CD4-positive, alpha-beta T cell (primary cell): ENCODE measurements at regions not wholly inside any gene's neighbourhood (a gene's known extent, or its start where the extent isn't known, plus 50 kb on each side); places are given as distances from the start of the nearest gene placed in this dataset.

Experiments used
- ATAC-seq: fragments of 200-7000 bp; cut with Tn5 transposase; one replicate; pipeline ENCODE4 v1.10.0; 2022; ENCODE audit warnings: mild to moderate bottlenecking; ENCODE audit not compliant: poor library complexity
- CTCF ChIA-PET: fragments of 350-600 bp; sonication (Branson Sonifier 250); formaldehyde crosslinking; loops from one replicate; lab custom pipeline; 2021; ENCODE audit warnings: antibody characterized with exemption, inconsistent platforms; lab: Charles Lee
- POLR2A ChIA-PET: fragments of 350-600 bp; sonication (Branson Sonifier 250); formaldehyde crosslinking; loops from one replicate; lab custom pipeline; 2021; ENCODE audit warnings: antibody characterized with exemption, inconsistent platforms; lab: Charles Lee
- DNase-seq, 14 experiments: peaks; one replicate each; pipeline ENCODE4 v3.0.0-alpha.2; 2013 to 2020; ENCODE audit warnings: mixed read lengths in 2 of 14
- H3K27ac ChIP-seq, 2 donors: one replicate each; pipeline versions ENCODE4 v1.5.1 to v1.7.0; 2013; ENCODE audit warnings: low read length in 2 of 2, low read depth in 1 of 2, mild to moderate bottlenecking in 1 of 2
- H3K27me3 ChIP-seq, 2 experiments: 1 replicate in 1 of 2; 2 replicates in 1 of 2; pipeline versions ENCODE4 v1.6.1 to v1.7.0; 2013; ENCODE audit warnings: low read length in 2 of 2, control low read depth in 1 of 2, mild to moderate bottlenecking in 1 of 2, moderate library complexity in 1 of 2; ENCODE audit not compliant: insufficient read depth in 2 of 2, control insufficient read depth in 1 of 2
- H3K36me3 ChIP-seq: one replicate; pipeline ENCODE4 v1.6.1; 2013; ENCODE audit warnings: low read length, control low read depth; ENCODE audit not compliant: insufficient read depth
- H3K4me1 ChIP-seq: one replicate; pipeline ENCODE4 v1.6.1; 2013; ENCODE audit warnings: low read length, control low read depth; ENCODE audit not compliant: insufficient read depth
- H3K4me3 ChIP-seq: one replicate; pipeline ENCODE4 v1.5.1; 2013; ENCODE audit warnings: mild to moderate bottlenecking, low read length, moderate library complexity
- H3K9me3 ChIP-seq, 2 experiments: 1 replicate in 1 of 2; 2 replicates in 1 of 2; pipeline versions ENCODE4 v1.6.1 to v1.7.0; 2013; ENCODE audit warnings: low read length in 2 of 2, mild to moderate bottlenecking in 2 of 2, control low read depth in 1 of 2, moderate library complexity in 1 of 2; ENCODE audit not compliant: control insufficient read depth in 1 of 2, insufficient read depth in 1 of 2
- H3K27ac Mint-ChIP-seq: one replicate; pipeline ENCODE4 v1.8.0; 2020; ENCODE audit warnings: mixed read lengths
- H3K27me3 Mint-ChIP-seq: one replicate; pipeline ENCODE4 v1.8.0; 2021; ENCODE audit warnings: mixed read lengths
- H3K36me3 Mint-ChIP-seq: one replicate; pipeline ENCODE4 v1.8.0; 2021; ENCODE audit warnings: low read depth, mixed read lengths
- H3K4me1 Mint-ChIP-seq: one replicate; pipeline ENCODE4 v1.8.0; 2021; ENCODE audit warnings: low read depth, mixed read lengths
- H3K4me3 Mint-ChIP-seq: one replicate; pipeline ENCODE4 v1.8.0; 2020; ENCODE audit warnings: mild to moderate bottlenecking, mixed read lengths
- H3K9me3 Mint-ChIP-seq: one replicate; pipeline ENCODE4 v1.8.0; 2020; ENCODE audit warnings: mixed read lengths
- intact Hi-C, 2 experiments: fragments of 100-400 bp; cut with DNase I in 1 of 2; cut with micrococcal nuclease in 1 of 2; formaldehyde crosslinking; loops; one replicate each; pipeline versions ENCODE4 v1.15.1 to v1.9.0; 2023 to 2025; cut with DNase I, micrococcal nuclease
- TF ChIP-seq, protein P1 (sequence below): fragments of 200-600 bp; IDR thresholded peaks from one replicate; pipeline ENCODE4 v1.8.0; 2022; ENCODE audit warnings: antibody characterized with exemption, mild to moderate bottlenecking

DNA sequence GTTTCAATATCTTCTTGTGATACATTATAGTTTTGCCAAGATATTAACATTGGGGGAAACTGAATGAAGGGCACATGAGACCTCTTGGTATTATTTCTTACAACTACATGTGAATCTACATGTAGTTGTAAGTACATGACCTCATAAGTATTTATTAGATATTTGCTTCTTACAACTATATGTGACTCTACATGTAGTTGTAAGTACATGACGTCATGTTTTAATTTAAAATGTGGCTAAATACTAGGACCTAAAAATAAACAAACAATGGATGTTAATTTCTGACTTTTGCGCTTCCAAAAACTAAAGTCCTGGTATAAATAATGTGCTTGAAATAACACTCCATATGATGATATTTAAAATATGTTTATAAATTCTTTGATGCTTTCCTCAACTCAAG is 190.2 kb downstream of the CBLL2 start:
- no peaks in the 10 kb centered on the region for H3K9me3 Mint-ChIP-seq
- no peak for ATAC-seq

DNA sequence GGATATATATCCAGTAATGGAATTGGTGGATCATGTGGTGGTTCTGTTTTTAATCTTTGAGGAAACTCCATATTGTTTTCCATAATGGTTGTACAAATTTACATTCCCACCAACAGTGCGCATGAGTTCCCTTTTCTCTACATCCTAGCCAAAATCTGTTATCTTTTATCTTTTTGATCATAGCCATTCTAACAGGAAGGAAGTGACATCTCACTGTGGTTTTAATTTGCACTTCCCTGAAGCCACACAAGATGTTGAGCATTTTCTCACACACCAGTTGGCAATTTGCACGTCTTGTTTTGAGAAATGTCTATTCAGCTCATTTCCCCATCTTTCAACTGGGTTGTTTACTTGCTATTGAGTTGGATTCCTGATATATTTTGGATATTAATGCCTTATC is 194.9 kb downstream of the CBLL2 start:
- Mint-ChIP-seq H3K36me3 (no peaks in the 10 kb centered on the region), H3K27me3 (no peaks in the 10 kb centered on the region), H3K4me3 (no peak overlapping the region), H3K4me1 (no peaks in the 10 kb centered on the region), H3K9me3 (no peaks in the 10 kb centered on the region), H3K27ac (no peak overlapping the region)
- Histone ChIP-seq H3K36me3 (no peaks in the 10 kb centered on the region), H3K27me3 (no peaks in the 10 kb centered on the region), H3K9me3 (no peaks in the 10 kb centered on the region), H3K4me3 (no peak overlapping the region), H3K27ac (no peak overlapping the region), H3K4me1 (no peaks in the 10 kb centered on the region)
- DNase-seq = no peak
- ChIA-PET CTCF (interaction anchor here (1.2 kb wide), 1 partner anchor 9 kb away, joined by 3 read pairs; no protein-coding TSS in a partner anchor), POLR2A (no interaction called here)
- ATAC-seq = no peak
- TF ChIP-seq, protein P1, sequence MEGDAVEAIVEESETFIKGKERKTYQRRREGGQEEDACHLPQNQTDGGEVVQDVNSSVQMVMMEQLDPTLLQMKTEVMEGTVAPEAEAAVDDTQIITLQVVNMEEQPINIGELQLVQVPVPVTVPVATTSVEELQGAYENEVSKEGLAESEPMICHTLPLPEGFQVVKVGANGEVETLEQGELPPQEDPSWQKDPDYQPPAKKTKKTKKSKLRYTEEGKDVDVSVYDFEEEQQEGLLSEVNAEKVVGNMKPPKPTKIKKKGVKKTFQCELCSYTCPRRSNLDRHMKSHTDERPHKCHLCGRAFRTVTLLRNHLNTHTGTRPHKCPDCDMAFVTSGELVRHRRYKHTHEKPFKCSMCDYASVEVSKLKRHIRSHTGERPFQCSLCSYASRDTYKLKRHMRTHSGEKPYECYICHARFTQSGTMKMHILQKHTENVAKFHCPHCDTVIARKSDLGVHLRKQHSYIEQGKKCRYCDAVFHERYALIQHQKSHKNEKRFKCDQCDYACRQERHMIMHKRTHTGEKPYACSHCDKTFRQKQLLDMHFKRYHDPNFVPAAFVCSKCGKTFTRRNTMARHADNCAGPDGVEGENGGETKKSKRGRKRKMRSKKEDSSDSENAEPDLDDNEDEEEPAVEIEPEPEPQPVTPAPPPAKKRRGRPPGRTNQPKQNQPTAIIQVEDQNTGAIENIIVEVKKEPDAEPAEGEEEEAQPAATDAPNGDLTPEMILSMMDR = no peak
- intact Hi-C loops = no loop called here

More for the DNA sequence above, 190.2 kb downstream of the CBLL2 start:
- ChIA-PET CTCF (interaction anchor here (0.6 kb wide), 1 partner anchor 33 kb away, joined by 3 read pairs; no protein-coding TSS in a partner anchor), POLR2A (no interaction called here)
- TF ChIP-seq, protein P1 = no peak
- intact Hi-C loops = no loop called here
- Histone ChIP-seq H3K4me3 (no peak overlapping the region), H3K27me3 (no peaks in the 10 kb centered on the region), H3K4me1 (no peaks in the 10 kb centered on the region), H3K27ac (no peak overlapping the region), H3K36me3 (no peaks in the 10 kb centered on the region), H3K9me3 (no peaks in the 10 kb centered on the region)
- Mint-ChIP-seq H3K4me3 (no peak overlapping the region), H3K4me1 (no peaks in the 10 kb centered on the region), H3K27ac (no peak overlapping the region), H3K36me3 (no peaks in the 10 kb centered on the region), H3K27me3 (no peaks in the 10 kb centered on the region)
- no peak for DNase-seq

DNA sequence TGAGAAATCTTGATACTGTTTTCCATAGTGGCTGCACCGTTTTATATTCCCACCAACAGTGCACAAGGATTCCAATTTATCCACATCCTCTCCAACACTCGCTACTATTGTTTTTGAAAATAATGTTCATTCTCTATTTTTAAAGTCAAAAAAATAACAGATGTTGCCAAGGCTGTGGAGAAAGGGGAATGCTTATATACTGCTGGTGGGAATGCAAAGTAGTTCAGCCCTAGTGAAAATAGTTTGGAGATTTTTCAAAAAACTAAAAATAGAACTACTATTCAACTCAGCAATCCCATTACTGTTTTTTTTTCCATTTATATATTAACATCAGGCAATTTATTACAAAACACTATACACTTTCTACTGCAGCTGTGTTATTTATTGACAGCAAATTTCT is 208.7 kb downstream of the CBLL2 start:
- Histone ChIP-seq H3K4me1 (no peaks in the 10 kb centered on the region), H3K27me3 (no peaks in the 10 kb centered on the region), H3K27ac (no peak overlapping the region), H3K9me3 (peaks cover 0 to 9% of the 10 kb centered on the region in 2 experiments), H3K36me3 (no peaks in the 10 kb centered on the region), H3K4me3 (no peak overlapping the region)
- Mint-ChIP-seq H3K27ac (no peak overlapping the region), H3K36me3 (no peaks in the 10 kb centered on the region), H3K9me3 (peaks cover 3% of the 10 kb centered on the region), H3K4me3 (no peak overlapping the region), H3K4me1 (no peaks in the 10 kb centered on the region), H3K27me3 (no peaks in the 10 kb centered on the region)
- ATAC-seq = no peak
- intact Hi-C loops = no loop called here
- CTCF ChIA-PET = interaction anchor here (0.9 kb wide), 1 partner anchor 718 kb away, joined by 3 read pairs; no protein-coding TSS in a partner anchor
- no peak for DNase-seq
- POLR2A ChIA-PET = no interaction called here
- TF ChIP-seq, protein P1 = no peak
